GM21381 (cell line): ENCODE measurements at regions not wholly inside any gene's neighbourhood (a gene's known extent, or its start where the extent isn't known, plus 50 kb on each side); places are given as distances from the start of the nearest gene placed in this dataset.

ENCODE experiments used
- ATAC-seq: cut with Tn5 transposase; IDR thresholded peaks from one replicate; pipeline ENCODE4 v1.9.1; 2021; ENCODE audit warnings: mild to moderate bottlenecking, moderate library complexity; ENCODE audit not compliant: unreplicated experiment

- no peak for ATAC-seq
Observed at GRCh38 chr2:122883849-122884248, 1128.4 kb downstream of the TSN start.

DNA sequence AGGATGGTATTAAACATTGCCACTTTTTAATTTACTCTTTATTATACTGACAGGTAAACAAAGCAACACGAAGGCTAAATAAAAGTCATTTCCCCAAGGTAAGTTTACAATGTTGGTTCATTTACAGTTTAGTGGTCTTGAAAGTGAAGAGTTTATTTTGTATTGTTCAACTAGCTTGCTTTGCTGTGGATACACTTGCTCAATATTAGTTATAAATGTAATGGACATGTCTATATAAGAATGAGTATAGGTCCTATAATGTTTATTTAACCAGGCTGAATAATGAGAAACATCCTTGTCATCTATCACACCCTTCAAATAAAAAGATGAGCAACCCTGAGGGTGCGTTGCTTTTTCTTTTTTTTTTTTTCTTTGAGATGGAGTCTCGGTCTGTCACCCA lies 1129.4 kb downstream of the TSN start:
- ATAC-seq, result no peak

DNA sequence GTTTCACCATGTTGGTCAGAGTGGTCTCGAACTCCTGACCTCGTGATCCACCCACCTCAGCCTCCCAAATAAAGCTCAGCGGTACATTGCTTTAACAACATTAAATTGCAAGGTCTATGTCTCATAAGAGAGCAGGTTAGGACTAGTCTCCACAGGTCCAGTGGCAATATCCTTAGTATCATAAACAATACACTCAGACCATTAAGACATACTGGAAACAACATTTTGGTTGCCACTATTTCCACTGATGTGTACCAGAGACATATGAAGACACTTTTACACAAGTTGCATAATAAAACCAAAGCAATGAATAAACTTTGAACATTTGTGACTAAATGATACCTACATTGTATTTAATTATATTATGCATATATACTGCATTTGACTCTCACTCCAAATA lies 1130.0 kb downstream of the TSN start:
- no peak for ATAC-seq

GRCh38 chr2:122886479-122887145 lies 1131.2 kb downstream of the TSN start:
- no peak for ATAC-seq

GRCh38 chr2:122899614-122900013 lies 1125.5 kb upstream of the CNTNAP5 start:
- no peak for ATAC-seq

DNA sequence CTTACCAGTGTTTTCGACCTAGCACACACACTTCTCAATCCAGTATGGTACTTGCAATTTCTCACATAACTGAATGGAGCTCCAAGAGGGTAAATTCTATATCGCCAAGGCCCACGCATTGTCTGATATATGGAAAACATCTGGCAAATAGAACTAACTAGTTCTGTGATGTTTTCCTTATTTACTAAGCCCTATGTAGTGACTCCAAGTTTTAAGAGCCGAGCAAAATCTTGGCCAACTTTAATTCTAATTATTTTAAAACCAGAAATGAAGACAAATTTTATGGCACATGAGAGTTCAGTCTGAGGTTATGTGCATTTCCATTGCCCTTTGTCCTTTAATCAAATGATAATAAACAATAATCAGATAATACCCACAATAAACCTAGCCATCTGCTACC lies 1119.7 kb upstream of the CNTNAP5 start:
- ATAC-seq, result no peak

DNA sequence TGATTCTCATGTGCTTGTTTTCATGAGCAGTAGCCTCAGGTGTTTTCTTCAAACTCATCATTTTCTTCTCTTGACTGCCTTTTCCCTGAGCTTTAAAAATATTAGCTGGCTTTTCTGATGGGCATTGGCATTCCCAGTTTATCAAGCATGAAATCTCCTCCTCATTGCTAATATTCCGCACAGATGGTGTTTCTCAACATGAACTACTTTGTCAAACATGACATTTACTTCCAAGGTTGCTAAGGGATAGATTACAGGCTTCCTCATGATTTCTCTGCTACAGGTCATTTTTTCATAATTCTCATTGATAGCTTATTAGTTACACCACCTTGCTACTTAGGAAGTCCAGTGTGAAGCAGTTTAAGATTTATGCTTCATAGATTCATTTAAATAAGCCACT lies 1116.9 kb upstream of the CNTNAP5 start:
- no peak for ATAC-seq

DNA sequence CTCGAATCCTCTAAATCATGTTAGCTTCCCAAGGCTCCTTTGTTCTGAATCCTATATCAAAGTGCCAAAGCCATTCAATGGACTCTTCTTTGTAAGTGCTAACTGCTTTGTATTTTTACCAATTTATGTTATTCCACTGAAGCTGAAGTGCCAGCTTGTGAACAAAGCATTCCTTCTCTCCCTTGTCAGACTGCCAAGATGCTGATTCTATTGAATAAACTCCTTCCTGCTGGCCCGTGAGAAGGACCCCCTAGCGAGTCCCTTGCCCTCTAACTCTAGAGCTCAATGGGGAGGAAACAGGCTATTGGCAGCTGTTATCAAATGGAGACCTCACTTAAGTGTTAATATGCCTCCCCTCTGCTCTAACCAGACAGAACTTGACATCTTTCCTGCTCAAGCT lies 1097.9 kb upstream of the CNTNAP5 start:
- ATAC-seq, result no peak

DNA sequence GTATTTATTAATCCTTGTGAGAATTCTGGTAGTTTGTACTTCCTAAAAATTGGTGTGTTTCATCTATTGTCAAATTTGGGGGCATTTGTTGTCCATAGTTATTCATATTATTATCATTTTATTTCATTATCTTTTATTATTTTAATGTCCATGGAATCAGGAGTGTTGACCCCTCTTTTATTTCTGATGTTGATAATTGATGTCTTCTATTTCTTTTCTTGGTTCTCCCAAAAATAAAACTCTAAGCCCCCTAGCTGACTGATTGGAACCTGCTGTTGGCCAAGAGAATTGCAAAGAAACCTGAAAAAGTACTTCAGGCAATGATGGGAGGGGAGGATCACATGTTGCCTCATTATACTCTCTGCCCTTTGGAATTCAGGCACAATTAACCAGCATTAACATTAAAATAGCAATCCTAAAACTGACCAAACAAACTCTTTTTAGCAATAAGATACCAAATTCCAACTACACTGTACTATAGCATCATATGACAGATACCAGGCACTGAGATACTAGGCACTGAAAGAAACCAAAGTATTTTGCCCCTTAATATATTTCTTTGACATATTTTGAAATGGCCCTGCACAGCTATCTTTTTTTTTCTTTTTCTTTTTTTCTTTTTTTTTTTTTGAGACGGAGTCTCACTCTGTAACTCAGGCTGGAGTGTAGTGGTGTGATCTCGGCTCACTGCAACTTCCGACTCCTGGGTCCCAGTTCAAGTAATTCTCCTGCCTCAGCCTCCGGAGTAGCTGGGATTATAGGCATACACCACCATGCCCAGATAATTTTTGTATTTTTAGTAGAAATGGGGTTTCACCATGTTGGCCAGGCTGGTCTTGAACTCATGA lies 1097.2 kb upstream of the CNTNAP5 start:
- no peak for ATAC-seq

- ATAC-seq, result no peak
Observed at GRCh38 chr2:122929347-122929746, 1095.7 kb upstream of the CNTNAP5 start.

GRCh38 chr2:122935506-122935905 lies 1089.6 kb upstream of the CNTNAP5 start:
- ATAC-seq, result no peak

DNA sequence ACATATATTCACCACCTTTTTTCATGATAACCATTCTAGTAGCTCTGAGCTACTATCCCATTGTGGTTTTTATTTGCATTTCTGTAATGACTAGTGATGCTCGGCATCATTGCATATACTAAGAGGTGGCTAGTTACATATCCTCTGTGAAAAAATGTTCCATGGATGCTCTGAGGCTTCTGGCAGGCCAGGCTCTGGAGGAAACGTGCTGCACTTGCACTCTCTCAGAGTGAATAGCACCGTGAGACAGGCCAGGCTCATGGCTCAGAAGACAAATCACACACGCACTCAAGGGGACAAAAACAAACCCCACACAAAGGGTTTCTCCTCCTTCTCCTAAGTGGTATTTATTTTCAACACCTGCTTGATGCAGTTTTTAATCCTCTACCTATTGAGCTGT lies 1085.3 kb upstream of the CNTNAP5 start:
- no peak for ATAC-seq

- ATAC-seq, result no peak
Observed at GRCh38 chr2:122949523-122949922, 1075.6 kb upstream of the CNTNAP5 start.

DNA sequence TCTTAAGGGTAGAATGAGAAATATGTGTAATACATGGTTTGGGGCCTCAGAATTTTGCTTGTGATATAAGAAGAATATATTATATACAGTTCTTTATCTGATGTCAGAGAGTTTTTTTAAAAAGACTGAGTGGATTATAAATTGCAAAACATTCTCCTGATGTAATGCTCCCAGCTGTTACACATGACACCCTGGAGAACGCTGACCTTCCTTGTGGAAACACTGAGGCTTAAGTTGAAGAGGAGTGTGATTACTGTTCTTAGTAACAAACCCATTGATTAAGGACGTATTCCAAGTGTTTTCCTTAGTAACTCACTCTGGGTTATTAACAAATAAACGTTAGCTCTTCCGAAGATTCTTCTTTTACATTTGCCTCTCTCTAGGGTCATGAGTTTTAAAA lies 1069.3 kb upstream of the CNTNAP5 start:
- ATAC-seq, result no peak

- no peak for ATAC-seq
Observed at GRCh38 chr2:122960759-122961641, 1064.1 kb upstream of the CNTNAP5 start.

DNA sequence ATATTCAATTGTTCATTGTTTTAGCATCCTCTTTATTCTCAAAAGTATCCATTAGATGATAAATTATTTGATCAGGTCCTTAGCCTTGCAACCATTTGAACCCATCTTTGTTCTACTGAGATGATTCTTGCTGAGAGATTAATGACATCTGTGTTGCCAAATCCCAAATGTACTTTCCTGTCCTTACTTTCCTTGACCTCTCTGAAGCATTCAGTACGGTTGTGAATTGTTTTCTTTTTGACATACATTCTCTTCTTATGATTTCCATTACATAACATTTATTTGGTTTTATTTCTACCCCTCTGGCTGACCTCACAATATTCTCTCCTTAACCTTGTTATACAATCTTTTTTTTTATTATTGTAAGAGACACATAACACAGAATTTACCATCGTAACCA lies 1058.6 kb upstream of the CNTNAP5 start:
- no peak for ATAC-seq

DNA sequence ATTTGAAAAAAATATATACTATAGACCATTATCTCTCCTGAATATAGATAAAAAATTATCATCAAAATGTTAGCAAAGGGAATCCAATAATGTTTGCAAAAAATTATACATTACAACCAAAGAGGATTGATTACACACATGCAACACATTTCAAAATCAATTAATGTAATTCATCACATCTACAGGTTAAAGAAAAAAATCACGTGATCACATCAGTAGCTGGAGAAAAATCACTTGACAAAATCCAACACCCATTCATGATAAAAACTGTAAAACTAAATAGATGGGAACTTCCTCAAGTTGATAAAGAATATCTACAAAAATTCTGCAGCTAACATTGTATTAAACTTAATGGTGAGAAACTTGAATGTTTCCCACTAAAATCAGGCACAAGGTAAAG lies 1047.5 kb upstream of the CNTNAP5 start:
- ATAC-seq, result no peak

GRCh38 chr2:122980671-122981070 lies 1044.4 kb upstream of the CNTNAP5 start:
- no peak for ATAC-seq

DNA sequence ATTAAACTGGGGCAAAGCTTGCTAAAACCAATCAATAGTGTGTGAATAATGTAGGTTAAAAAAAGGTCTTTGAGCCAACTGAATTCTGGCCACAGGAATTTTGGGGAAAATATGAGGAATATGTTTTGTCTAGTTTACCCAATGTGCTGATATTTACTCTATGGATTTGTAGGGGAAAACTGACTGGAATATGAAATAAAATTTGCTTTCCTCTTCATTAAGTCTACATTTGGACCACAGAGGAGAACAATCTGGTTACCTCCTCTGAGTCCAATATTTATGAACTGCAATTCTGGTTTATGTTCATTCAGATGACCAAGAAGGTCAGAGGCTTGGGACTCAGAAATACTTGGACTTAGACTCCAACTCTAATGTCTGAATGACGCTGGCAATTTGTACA lies 1042.2 kb upstream of the CNTNAP5 start:
- no peak for ATAC-seq

- ATAC-seq, result no peak
Observed at GRCh38 chr2:122988395-122989221, 1036.5 kb upstream of the CNTNAP5 start.

- ATAC-seq, result no peak
Observed at GRCh38 chr2:122993592-122993991, 1031.5 kb upstream of the CNTNAP5 start.
